HG03432 (cell line): ENCODE measurements at regions not wholly inside any gene's neighbourhood (a gene's known extent, or its start where the extent isn't known, plus 50 kb on each side); places are given as distances from the start of the nearest gene placed in this dataset.
"Not testable (repeated sequence)": the region's sequence is repeated elsewhere in the genome, so short reads cannot be mapped to it uniquely, and the experiment has no call there.

Experiments
- ATAC-seq: cut with Tn5 transposase; IDR thresholded peaks from one replicate; pipeline ENCODE4 v1.9.1; 2021; ENCODE audit warnings: mild to moderate bottlenecking, moderate library complexity; ENCODE audit not compliant: unreplicated experiment

- no peak for ATAC-seq
Measured at GRCh38 chr7:109868215-109868860, 1222.6 kb upstream of the LRRN3 start.

- no peak for ATAC-seq
Measured at GRCh38 chr7:109873296-109873695, 1217.6 kb upstream of the LRRN3 start.

GRCh38 chr7:109879287-109879828, 1211.6 kb upstream of the LRRN3 start:
- ATAC-seq: no peak

- ATAC-seq: no peak
Measured at GRCh38 chr7:109890622-109891021, 1200.3 kb upstream of the LRRN3 start.

GRCh38 chr7:109893231-109893630, 1197.7 kb upstream of the LRRN3 start:
- no peak for ATAC-seq

GRCh38 chr7:109895536-109895935, 1195.4 kb upstream of the LRRN3 start:
- ATAC-seq: no peak

GRCh38 chr7:109901926-109902325, 1189.0 kb upstream of the LRRN3 start:
- ATAC-seq: no peak

- not testable (repeated sequence) for ATAC-seq
Measured at GRCh38 chr7:109905368-109906065, 1185.4 kb upstream of the LRRN3 start.

- ATAC-seq: no peak
Measured at GRCh38 chr7:109915670-109916069, 1175.3 kb upstream of the LRRN3 start.

GRCh38 chr7:109926738-109927137, 1164.2 kb upstream of the LRRN3 start:
- no peak for ATAC-seq

GRCh38 chr7:109930049-109930448, 1160.9 kb upstream of the LRRN3 start:
- no peak for ATAC-seq

GRCh38 chr7:109939207-109939606, 1151.7 kb upstream of the LRRN3 start:
- ATAC-seq: no peak

- ATAC-seq: no peak
Measured at GRCh38 chr7:109945820-109946518, 1145.0 kb upstream of the LRRN3 start.

GRCh38 chr7:109950256-109950655, 1140.7 kb upstream of the LRRN3 start:
- ATAC-seq: no peak

GRCh38 chr7:109950821-109951564, 1139.9 kb upstream of the LRRN3 start:
- ATAC-seq: no peak

GRCh38 chr7:109951565-109951928, 1139.4 kb upstream of the LRRN3 start:
- ATAC-seq: no peak

- ATAC-seq: no peak
Measured at GRCh38 chr7:109955986-109956385, 1134.9 kb upstream of the LRRN3 start.

GRCh38 chr7:109956916-109957315, 1134.0 kb upstream of the LRRN3 start:
- no peak for ATAC-seq

- no peak for ATAC-seq
Measured at GRCh38 chr7:109963741-109964140, 1127.2 kb upstream of the LRRN3 start.

- no peak for ATAC-seq
Measured at GRCh38 chr7:109964780-109965179, 1126.1 kb upstream of the LRRN3 start.

GRCh38 chr7:109967406-109967805, 1123.5 kb upstream of the LRRN3 start:
- ATAC-seq: no peak
